ENCODE measurements at regions not wholly inside any gene's neighbourhood (a gene's known extent, or its start where the extent isn't known, plus 50 kb on each side); places are given as distances from the start of the nearest gene placed in this dataset.

DNA sequence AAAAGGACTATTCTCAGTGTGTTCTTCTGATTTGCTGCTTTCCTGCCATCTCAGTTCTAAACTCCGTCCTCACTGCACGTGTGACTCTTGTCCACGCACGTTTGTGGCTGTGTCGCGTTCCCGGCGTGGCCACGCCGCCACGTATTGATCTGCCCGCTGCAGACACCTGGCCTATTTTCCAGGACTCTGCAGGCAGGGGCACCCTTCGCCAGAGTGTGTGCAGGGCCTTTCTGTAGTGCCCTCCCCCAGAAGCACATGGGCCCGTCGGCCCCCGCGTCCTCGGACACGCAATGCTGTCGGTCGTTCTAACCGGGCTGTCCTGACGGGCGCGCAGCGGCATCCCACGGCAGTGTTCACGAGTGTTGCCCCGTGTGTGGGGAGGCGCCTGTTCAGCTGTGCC is 87.6 kb downstream of the YTHDF1 start:
- DNase-seq = no peak
- H3K27me3 ChIP-seq (ENCODE audit: control insufficient read depth, insufficient read depth, low read length) = peaks cover 38% of the 10 kb centered on the region
- WGBS (ENCODE audit: insufficient coverage) = 93% methylated on average over 30 of the region's 30 CpGs

GRCh38 chr20:63127700-63128364 is 88.1 kb downstream of the YTHDF1 start:
- no peaks in the 10 kb centered on the region for H3K36me3 ChIP-seq (ENCODE audit: control insufficient read depth, insufficient read depth, low read length)
- H3K27me3 ChIP-seq (ENCODE audit: control insufficient read depth, insufficient read depth, low read length) = peaks cover 38% of the 10 kb centered on the region
- H3K9me3 ChIP-seq (replicated peaks; ENCODE audit: control insufficient read depth, low read depth, low read length) = no peaks in the 10 kb centered on the region
- H3K4me3 ChIP-seq (ENCODE audit: low read length) = no peak overlapping the region
- no peaks in the 10 kb centered on the region for H3K4me1 ChIP-seq (ENCODE audit: control insufficient read depth, insufficient read depth, low read length)
- WGBS (ENCODE audit: insufficient coverage) = 71% methylated on average over 19 of the region's 21 CpGs
- no peak overlapping the region for H3K27ac ChIP-seq (ENCODE audit: low read length)
- DNase-seq = no peak

More for the DNA sequence above, 87.6 kb downstream of the YTHDF1 start:
- Histone ChIP-seq H3K4me1 (ENCODE audit: control insufficient read depth, insufficient read depth, low read length) (no peaks in the 10 kb centered on the region), H3K4me3 (ENCODE audit: low read length) (no peak overlapping the region), H3K36me3 (ENCODE audit: control insufficient read depth, insufficient read depth, low read length) (no peaks in the 10 kb centered on the region), H3K27ac (ENCODE audit: low read length) (no peak overlapping the region), H3K9me3 (replicated peaks; ENCODE audit: control insufficient read depth, low read depth, low read length) (no peaks in the 10 kb centered on the region)

DNA sequence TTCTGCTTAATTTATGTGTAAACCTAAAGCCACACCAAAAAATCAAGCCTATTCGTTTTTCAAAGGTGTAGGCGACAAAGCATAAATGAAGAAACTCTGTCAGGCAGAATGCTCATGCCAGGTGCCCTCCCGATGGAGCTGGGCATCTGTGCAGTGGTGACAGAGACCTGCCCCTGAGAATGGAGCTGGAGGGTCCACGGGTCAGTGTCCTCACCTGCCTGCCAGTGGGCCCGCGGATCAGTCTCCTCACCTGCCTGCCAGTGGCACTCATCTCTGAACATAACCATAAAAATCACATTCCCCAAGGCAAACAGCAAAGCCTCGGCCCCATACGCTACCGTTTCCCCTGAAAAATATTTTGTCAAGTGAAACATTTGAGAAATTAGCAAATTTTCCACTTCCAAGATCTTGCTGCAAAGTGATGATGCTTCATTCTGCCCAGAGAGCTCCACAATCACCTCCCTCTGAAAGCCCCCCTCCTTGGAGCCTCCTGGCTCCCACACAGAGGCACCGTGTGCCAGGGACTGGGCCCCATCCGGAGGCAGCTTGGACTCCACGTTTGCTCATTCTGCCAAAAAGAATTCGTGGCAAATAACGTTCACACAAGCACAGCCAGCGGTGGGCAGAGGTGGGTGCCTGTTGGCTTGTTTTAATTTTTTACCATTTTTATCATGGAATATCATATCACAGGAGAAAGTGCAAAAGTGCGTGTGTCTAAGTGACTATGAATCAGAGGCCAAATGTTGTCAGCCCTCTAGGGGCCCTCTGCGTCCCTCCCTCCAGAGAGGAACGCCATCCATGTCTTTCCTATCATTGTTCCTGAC is 88.8 kb downstream of the YTHDF1 start:
- Histone ChIP-seq H3K27ac (ENCODE audit: low read length) (no peak overlapping the region), H3K36me3 (ENCODE audit: control insufficient read depth, insufficient read depth, low read length) (no peaks in the 10 kb centered on the region), H3K4me3 (ENCODE audit: low read length) (no peak overlapping the region), H3K9me3 (replicated peaks; ENCODE audit: control insufficient read depth, low read depth, low read length) (peaks cover 2% of the 10 kb centered on the region), H3K27me3 (ENCODE audit: control insufficient read depth, insufficient read depth, low read length) (peaks cover 35% of the 10 kb centered on the region), H3K4me1 (ENCODE audit: control insufficient read depth, insufficient read depth, low read length) (no peaks in the 10 kb centered on the region)
- no peak for DNase-seq
- 82% methylated on average over 9 of the region's 18 CpGs for WGBS (ENCODE audit: insufficient coverage)

DNA sequence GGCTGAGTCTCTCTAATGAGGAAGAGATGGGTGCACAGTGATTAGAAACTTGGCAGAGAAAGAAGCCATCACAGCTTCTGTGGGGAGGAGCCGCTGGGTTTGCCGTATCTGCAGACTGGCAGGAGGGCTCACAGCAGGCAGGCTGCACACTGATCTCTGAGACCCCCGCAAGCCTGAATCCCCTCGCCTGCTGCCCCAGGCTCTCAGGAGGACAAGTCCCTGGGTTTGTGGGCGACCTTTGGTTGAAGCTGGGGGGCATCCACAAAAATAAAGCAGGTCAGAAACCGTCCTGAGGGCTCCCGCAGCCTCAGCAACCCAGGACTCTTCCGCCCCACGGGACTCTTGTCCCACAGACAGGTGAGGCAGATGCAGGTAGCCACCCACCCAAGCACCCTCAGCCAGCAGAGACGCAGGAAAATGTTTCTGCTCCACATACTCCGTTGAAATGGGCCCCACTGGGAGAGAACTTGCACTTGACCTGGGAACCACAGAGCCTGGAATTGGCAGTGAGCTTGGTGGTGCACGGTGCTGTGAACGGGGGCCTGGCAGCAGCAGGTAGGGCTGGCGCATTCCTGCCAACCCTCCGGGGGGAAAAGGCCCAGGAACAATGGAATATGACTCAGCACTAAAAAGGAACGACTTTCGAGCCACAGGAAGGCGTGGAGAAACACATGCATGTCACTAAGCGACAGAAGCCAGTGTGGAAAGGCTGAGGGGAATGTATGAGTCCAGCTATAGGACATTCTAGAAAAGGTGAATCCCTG is 89.9 kb downstream of the YTHDF1 start:
- Histone ChIP-seq H3K4me1 (ENCODE audit: control insufficient read depth, insufficient read depth, low read length) (no peaks in the 10 kb centered on the region), H3K27ac (ENCODE audit: low read length) (no peak overlapping the region), H3K36me3 (ENCODE audit: control insufficient read depth, insufficient read depth, low read length) (no peaks in the 10 kb centered on the region), H3K27me3 (ENCODE audit: control insufficient read depth, insufficient read depth, low read length) (peaks cover 29% of the 10 kb centered on the region), H3K4me3 (ENCODE audit: low read length) (no peak overlapping the region), H3K9me3 (replicated peaks; ENCODE audit: control insufficient read depth, low read depth, low read length) (peaks cover 2% of the 10 kb centered on the region)
- DNase-seq = no peak
- 70% methylated on average over 17 of the region's 19 CpGs for WGBS (ENCODE audit: insufficient coverage)

DNA sequence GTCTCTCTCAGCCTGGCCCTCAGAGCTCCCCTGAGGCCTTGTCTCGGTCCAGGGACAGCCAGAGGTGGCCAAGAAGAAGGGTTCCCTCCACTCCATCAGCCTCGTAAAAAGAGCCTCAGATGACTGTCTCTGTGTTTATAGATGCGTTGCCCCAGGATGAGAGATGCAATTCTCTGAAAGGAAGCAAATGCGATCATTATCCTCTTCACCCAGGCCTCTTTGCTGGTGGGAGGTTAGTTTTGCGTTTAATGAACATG is 90.4 kb downstream of the YTHDF1 start:
- Histone ChIP-seq H3K27me3 (ENCODE audit: control insufficient read depth, insufficient read depth, low read length) (peaks cover 24% of the 10 kb centered on the region), H3K36me3 (ENCODE audit: control insufficient read depth, insufficient read depth, low read length) (no peaks in the 10 kb centered on the region), H3K4me3 (ENCODE audit: low read length) (no peak overlapping the region), H3K9me3 (replicated peaks; ENCODE audit: control insufficient read depth, low read depth, low read length) (peaks cover 2% of the 10 kb centered on the region), H3K27ac (ENCODE audit: low read length) (no peak overlapping the region), H3K4me1 (ENCODE audit: control insufficient read depth, insufficient read depth, low read length) (no peaks in the 10 kb centered on the region)
- no peak for DNase-seq
- WGBS (ENCODE audit: insufficient coverage) = 73% methylated on average over 2 of the region's 5 CpGs

DNA sequence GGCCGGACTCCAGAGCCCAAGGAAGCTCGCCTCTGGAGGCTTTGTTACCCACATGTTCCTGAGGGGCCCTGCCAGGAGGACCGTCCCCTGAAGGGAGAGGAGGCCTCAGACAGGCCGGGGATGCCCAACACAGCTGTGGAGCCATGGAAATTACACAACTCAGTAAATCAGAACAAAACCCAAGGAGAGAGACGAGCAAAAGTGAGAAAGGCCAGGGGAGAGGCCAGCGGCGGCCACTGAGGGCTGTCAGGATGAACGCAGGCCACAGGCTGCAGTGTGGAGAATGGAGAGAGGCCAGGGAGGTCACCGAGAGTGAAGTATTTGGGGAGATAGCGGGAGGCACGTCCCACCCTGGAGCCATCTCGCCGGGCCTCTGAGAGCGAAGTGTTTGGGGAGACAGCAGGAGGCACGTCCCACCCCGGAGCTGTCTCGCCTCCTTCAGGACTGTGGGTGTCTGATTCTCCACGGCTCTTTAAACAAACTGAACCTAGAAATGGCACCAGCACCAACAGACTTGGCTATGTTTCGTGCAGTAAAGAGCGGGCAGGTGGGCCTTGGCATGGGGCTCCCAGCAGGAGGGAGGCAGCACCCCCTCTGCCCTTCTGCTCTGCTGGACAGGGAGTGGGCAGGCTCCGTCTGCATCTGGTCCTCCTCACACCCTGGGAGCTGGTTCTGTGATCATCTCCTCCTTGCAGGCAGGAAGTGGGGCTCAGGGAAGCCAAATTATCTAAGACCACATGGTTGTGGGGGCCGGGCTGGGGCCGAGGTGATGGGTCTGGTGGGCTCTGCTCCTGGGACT is 91.0 kb downstream of the YTHDF1 start:
- no peak for DNase-seq
- Histone ChIP-seq H3K27me3 (ENCODE audit: control insufficient read depth, insufficient read depth, low read length) (peaks cover 20% of the 10 kb centered on the region), H3K4me3 (ENCODE audit: low read length) (no peak overlapping the region), H3K36me3 (ENCODE audit: control insufficient read depth, insufficient read depth, low read length) (no peaks in the 10 kb centered on the region), H3K9me3 (replicated peaks; ENCODE audit: control insufficient read depth, low read depth, low read length) (peaks cover 2% of the 10 kb centered on the region), H3K27ac (ENCODE audit: low read length) (no peak overlapping the region), H3K4me1 (ENCODE audit: control insufficient read depth, insufficient read depth, low read length) (no peaks in the 10 kb centered on the region)
- WGBS (ENCODE audit: insufficient coverage) = 60% methylated on average over 19 of the region's 23 CpGs

- Histone ChIP-seq H3K9me3 (replicated peaks; ENCODE audit: control insufficient read depth, low read depth, low read length) (peaks cover 2% of the 10 kb centered on the region), H3K4me3 (ENCODE audit: low read length) (no peak overlapping the region), H3K4me1 (ENCODE audit: control insufficient read depth, insufficient read depth, low read length) (no peaks in the 10 kb centered on the region), H3K27me3 (ENCODE audit: control insufficient read depth, insufficient read depth, low read length) (peaks cover 14% of the 10 kb centered on the region), H3K27ac (ENCODE audit: low read length) (no peak overlapping the region), H3K36me3 (ENCODE audit: control insufficient read depth, insufficient read depth, low read length) (no peaks in the 10 kb centered on the region)
- WGBS (ENCODE audit: insufficient coverage) = 78% methylated on average over 13 of the region's 19 CpGs
- no peak for DNase-seq
Measured at GRCh38 chr20:63124092-63124781, 91.7 kb downstream of the YTHDF1 start.

DNA sequence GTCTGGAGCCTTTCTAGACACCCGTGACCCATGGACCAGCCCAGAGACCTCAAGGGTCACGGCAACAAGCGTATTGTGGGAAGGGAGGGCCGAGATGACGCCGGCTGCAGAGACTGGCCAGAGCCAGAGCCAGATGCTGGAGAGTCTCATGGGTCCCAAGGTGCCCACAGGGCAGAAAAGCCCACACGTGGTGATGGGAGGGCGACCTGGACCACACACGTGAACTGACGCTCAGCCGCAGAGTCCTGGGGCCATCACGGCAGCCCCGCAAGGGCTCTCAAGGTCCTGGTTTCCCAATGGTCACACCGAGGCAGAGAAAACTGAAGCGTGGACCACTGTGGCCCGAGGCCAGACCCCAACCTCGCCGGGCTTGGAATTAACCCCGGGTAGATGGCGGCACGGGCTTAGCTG is 92.6 kb downstream of the YTHDF1 start:
- H3K27ac ChIP-seq (ENCODE audit: low read length) = no peak overlapping the region
- H3K27me3 ChIP-seq (ENCODE audit: control insufficient read depth, insufficient read depth, low read length) = peaks cover 13% of the 10 kb centered on the region
- WGBS (ENCODE audit: insufficient coverage) = 78% methylated on average over 21 of the region's 21 CpGs
- no peaks in the 10 kb centered on the region for H3K4me1 ChIP-seq (ENCODE audit: control insufficient read depth, insufficient read depth, low read length)
- no peak overlapping the region for H3K4me3 ChIP-seq (ENCODE audit: low read length)
- no peak for DNase-seq
- no peaks in the 10 kb centered on the region for H3K36me3 ChIP-seq (ENCODE audit: control insufficient read depth, insufficient read depth, low read length)
- peaks cover 2% of the 10 kb centered on the region for H3K9me3 ChIP-seq (replicated peaks; ENCODE audit: control insufficient read depth, low read depth, low read length)

DNA sequence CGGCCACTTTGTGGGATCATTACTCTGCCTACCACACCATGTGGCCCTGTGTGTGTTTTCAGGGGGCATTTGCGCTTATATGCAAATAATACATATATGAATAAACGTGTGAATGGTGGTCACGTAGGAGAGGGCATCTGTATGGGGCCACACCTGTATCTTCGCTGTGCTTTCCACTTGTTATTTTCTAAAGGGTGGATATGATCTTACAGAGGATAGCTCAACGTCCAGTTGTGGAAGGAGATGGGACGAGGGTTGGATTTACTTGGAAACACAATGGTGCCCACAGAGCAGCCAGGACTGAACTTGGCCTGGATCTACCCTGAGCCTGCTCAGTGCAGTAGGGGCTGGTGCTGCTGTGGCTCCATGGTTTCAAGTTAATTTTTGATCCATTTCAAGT is 93.3 kb downstream of the YTHDF1 start:
- peaks cover 2% of the 10 kb centered on the region for H3K9me3 ChIP-seq (replicated peaks; ENCODE audit: control insufficient read depth, low read depth, low read length)
- WGBS (ENCODE audit: insufficient coverage) = 81% methylated on average over 4 of the region's 7 CpGs
- H3K36me3 ChIP-seq (ENCODE audit: control insufficient read depth, insufficient read depth, low read length) = no peaks in the 10 kb centered on the region
- H3K27me3 ChIP-seq (ENCODE audit: control insufficient read depth, insufficient read depth, low read length) = peaks cover 11% of the 10 kb centered on the region
- no peak overlapping the region for H3K27ac ChIP-seq (ENCODE audit: low read length)
- DNase-seq = no peak
- H3K4me3 ChIP-seq (ENCODE audit: low read length) = no peak overlapping the region
- H3K4me1 ChIP-seq (ENCODE audit: control insufficient read depth, insufficient read depth, low read length) = no peaks in the 10 kb centered on the region

Data from muscle of leg (tissue), 3 donors.